IPS-18a (cell line): ENCODE measurements at regions not wholly inside any gene's neighbourhood (a gene's known extent, or its start where the extent isn't known, plus 50 kb on each side); places are given as distances from the start of the nearest gene placed in this dataset.
A peak's percentile ranks its signal among the peaks of the same experiment; 100 is the strongest.

Experiments used
- H3K27ac ChIP-seq: one replicate; pipeline ENCODE4 v1.5.1; 2013; ENCODE audit warnings: low read length
- H3K27me3 ChIP-seq: one replicate; pipeline ENCODE4 v1.6.1; 2013; ENCODE audit warnings: mild to moderate bottlenecking, low read length; ENCODE audit not compliant: control insufficient read depth, insufficient read depth
- H3K36me3 ChIP-seq: one replicate; pipeline ENCODE4 v1.6.1; 2013; ENCODE audit warnings: low read depth, low read length; ENCODE audit not compliant: control insufficient read depth
- H3K4me1 ChIP-seq: one replicate; pipeline ENCODE4 v1.6.1; 2013; ENCODE audit warnings: low read depth, low read length; ENCODE audit not compliant: control insufficient read depth
- H3K4me3 ChIP-seq: one replicate; pipeline ENCODE4 v1.5.1; 2013; ENCODE audit warnings: low read length
- H3K9ac ChIP-seq: one replicate; pipeline ENCODE4 v1.6.1; 2013; ENCODE audit warnings: mild to moderate bottlenecking, low read length, moderate library complexity
- H3K9me3 ChIP-seq: one replicate; pipeline ENCODE4 v1.6.1; 2013; ENCODE audit warnings: low read depth, low read length; ENCODE audit not compliant: control insufficient read depth

- Histone ChIP-seq H3K9ac (no peak overlapping the region), H3K36me3 (no peaks in the 10 kb centered on the region), H3K4me1 (no peaks in the 10 kb centered on the region), H3K9me3 (no peaks in the 10 kb centered on the region), H3K27ac (no peak overlapping the region), H3K27me3 (no peaks in the 10 kb centered on the region), H3K4me3 (no peak overlapping the region)
Measured at GRCh38 chr5:85741972-85742371, 875.8 kb upstream of the COX7C start.

DNA sequence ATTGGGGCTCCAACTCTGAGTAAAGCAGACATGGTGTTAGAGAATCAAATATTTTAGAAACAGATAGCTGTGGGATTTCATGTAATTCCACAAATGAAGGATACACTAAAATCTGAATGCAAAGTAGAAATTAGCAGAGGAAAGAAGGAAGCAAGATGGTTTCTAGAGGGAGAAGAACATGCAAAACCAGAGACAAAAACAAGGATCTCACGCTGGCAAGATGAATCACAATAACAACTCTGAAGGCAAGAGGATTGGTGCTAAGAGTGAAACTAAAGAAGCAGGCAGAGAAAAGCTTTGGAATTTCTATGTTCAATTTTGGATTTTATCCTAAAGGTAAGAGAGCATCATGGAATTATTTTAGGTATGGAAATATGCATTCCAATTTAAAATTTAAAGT, 857.2 kb upstream of the COX7C start:
- no peaks in the 10 kb centered on the region for H3K36me3 ChIP-seq
- no peaks in the 10 kb centered on the region for H3K9me3 ChIP-seq
- H3K4me3 ChIP-seq: peak overlapping the region; percentile 22
- H3K9ac ChIP-seq: no peak overlapping the region
- H3K27me3 ChIP-seq: no peaks in the 10 kb centered on the region
- H3K27ac ChIP-seq: peak overlapping the region; percentile 39
- peaks cover 11% of the 10 kb centered on the region for H3K4me1 ChIP-seq

- no peaks in the 10 kb centered on the region for H3K4me1 ChIP-seq
- H3K36me3 ChIP-seq: no peaks in the 10 kb centered on the region
- no peak overlapping the region for H3K9ac ChIP-seq
- no peaks in the 10 kb centered on the region for H3K9me3 ChIP-seq
- H3K4me3 ChIP-seq: no peak overlapping the region
- H3K27ac ChIP-seq: no peak overlapping the region
- no peaks in the 10 kb centered on the region for H3K27me3 ChIP-seq
Measured at GRCh38 chr5:85769347-85769746, 848.4 kb upstream of the COX7C start.

DNA sequence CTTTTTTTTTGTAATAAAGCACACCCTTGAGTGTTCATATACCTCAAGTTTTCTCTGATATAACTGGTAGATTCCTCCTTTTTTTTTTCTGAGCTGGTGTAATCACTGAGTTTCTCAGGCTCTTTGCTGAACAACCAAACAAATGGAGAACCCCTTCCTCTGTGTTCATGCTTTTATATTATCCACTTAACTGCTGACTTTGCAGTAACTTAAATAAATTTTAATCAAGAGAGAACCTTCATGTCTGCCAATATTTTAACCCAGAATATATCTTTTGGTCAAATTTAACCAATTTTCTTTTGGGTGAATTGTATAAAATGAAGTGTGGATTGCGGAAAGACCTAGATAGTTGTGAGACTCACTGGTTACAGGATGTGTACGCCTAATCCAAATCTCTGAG, 833.0 kb upstream of the COX7C start:
- Histone ChIP-seq H3K4me3 (no peak overlapping the region), H3K27me3 (no peaks in the 10 kb centered on the region), H3K27ac (no peak overlapping the region), H3K9ac (no peak overlapping the region), H3K9me3 (no peaks in the 10 kb centered on the region), H3K36me3 (no peaks in the 10 kb centered on the region), H3K4me1 (no peaks in the 10 kb centered on the region)

DNA sequence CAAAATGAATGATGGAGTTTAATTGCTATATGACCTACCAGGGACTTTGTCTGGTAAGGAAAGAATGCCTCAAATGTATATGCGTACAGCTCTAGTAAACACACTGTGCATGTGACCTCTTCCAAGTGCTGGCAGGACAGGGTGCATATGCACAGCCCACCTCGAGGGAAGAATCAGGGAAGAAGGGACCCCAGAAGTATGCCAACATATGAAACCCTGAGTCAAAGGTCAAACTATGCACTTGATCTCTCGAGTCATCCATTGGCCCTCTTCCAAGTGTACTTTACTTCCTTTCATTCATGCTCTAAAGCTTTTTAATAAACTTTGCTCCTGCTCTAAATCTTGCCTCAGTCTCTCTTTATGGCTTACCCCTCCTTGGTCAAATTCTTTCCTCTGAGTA, 804.6 kb upstream of the COX7C start:
- no peaks in the 10 kb centered on the region for H3K36me3 ChIP-seq
- no peaks in the 10 kb centered on the region for H3K9me3 ChIP-seq
- no peak overlapping the region for H3K27ac ChIP-seq
- H3K27me3 ChIP-seq: no peaks in the 10 kb centered on the region
- no peak overlapping the region for H3K9ac ChIP-seq
- H3K4me3 ChIP-seq: no peak overlapping the region
- H3K4me1 ChIP-seq: peaks cover 15% of the 10 kb centered on the region

- H3K9ac ChIP-seq: peak overlapping the region; percentile 17
- no peaks in the 10 kb centered on the region for H3K9me3 ChIP-seq
- H3K36me3 ChIP-seq: no peaks in the 10 kb centered on the region
- no peak overlapping the region for H3K27ac ChIP-seq
- H3K4me1 ChIP-seq: peaks cover 15% of the 10 kb centered on the region
- H3K27me3 ChIP-seq: no peaks in the 10 kb centered on the region
- peak overlapping the region; percentile 7 for H3K4me3 ChIP-seq
Measured at GRCh38 chr5:85814596-85814995, 803.1 kb upstream of the COX7C start.

GRCh38 chr5:85823462-85824426, 794.0 kb upstream of the COX7C start:
- no peak overlapping the region for H3K9ac ChIP-seq
- no peak overlapping the region for H3K27ac ChIP-seq
- H3K36me3 ChIP-seq: no peaks in the 10 kb centered on the region
- no peaks in the 10 kb centered on the region for H3K4me1 ChIP-seq
- H3K27me3 ChIP-seq: no peaks in the 10 kb centered on the region
- no peak overlapping the region for H3K4me3 ChIP-seq
- H3K9me3 ChIP-seq: no peaks in the 10 kb centered on the region

- Histone ChIP-seq H3K9me3 (no peaks in the 10 kb centered on the region), H3K9ac (no peak overlapping the region), H3K27me3 (no peaks in the 10 kb centered on the region), H3K36me3 (no peaks in the 10 kb centered on the region), H3K4me3 (no peak overlapping the region), H3K4me1 (no peaks in the 10 kb centered on the region), H3K27ac (no peak overlapping the region)
Measured at GRCh38 chr5:85838781-85839180, 779.0 kb upstream of the COX7C start.

- Histone ChIP-seq H3K4me1 (no peaks in the 10 kb centered on the region), H3K27me3 (no peaks in the 10 kb centered on the region), H3K36me3 (no peaks in the 10 kb centered on the region), H3K9me3 (no peaks in the 10 kb centered on the region), H3K9ac (no peak overlapping the region), H3K27ac (no peak overlapping the region), H3K4me3 (no peak overlapping the region)
Measured at GRCh38 chr5:85841653-85842052, 776.1 kb upstream of the COX7C start.

GRCh38 chr5:85843535-85843934, 774.2 kb upstream of the COX7C start:
- H3K9ac ChIP-seq: no peak overlapping the region
- no peaks in the 10 kb centered on the region for H3K27me3 ChIP-seq
- no peaks in the 10 kb centered on the region for H3K9me3 ChIP-seq
- no peaks in the 10 kb centered on the region for H3K36me3 ChIP-seq
- no peaks in the 10 kb centered on the region for H3K4me1 ChIP-seq
- H3K4me3 ChIP-seq: no peak overlapping the region
- H3K27ac ChIP-seq: no peak overlapping the region

DNA sequence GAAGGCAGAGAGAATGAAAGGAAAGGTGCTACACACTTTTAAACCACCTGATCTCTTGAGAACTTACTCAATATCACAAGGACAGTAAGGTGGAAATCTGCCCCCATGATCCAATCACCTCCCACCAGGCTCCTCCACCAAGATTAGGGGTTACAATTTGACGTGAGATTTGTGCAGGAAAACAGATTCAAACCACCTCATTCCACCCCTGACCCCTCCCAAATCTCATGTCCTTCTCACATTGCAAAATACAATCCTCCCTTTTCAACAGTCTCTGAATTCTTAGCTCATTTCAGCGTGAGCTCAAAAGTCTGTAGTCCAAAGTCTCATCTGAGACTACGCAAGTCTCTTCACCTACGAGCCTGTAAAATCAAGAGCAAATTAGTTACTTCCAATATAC, 768.3 kb upstream of the COX7C start:
- H3K9ac ChIP-seq: no peak overlapping the region
- no peaks in the 10 kb centered on the region for H3K9me3 ChIP-seq
- no peaks in the 10 kb centered on the region for H3K27me3 ChIP-seq
- no peak overlapping the region for H3K27ac ChIP-seq
- H3K4me3 ChIP-seq: no peak overlapping the region
- H3K4me1 ChIP-seq: no peaks in the 10 kb centered on the region
- H3K36me3 ChIP-seq: no peaks in the 10 kb centered on the region

- Histone ChIP-seq H3K9ac (no peak overlapping the region), H3K27ac (no peak overlapping the region), H3K4me1 (no peaks in the 10 kb centered on the region), H3K4me3 (no peak overlapping the region), H3K27me3 (no peaks in the 10 kb centered on the region), H3K9me3 (no peaks in the 10 kb centered on the region), H3K36me3 (no peaks in the 10 kb centered on the region)
Measured at GRCh38 chr5:85865296-85865695, 752.4 kb upstream of the COX7C start.
